ENCODE measurements at regions not wholly inside any gene's neighbourhood (a gene's known extent, or its start where the extent isn't known, plus 50 kb on each side); places are given as distances from the start of the nearest gene placed in this dataset.
"Not testable (repeated sequence)": the region's sequence is repeated elsewhere in the genome, so short reads cannot be mapped to it uniquely, and the experiment has no call there.

- no peak for DNase-seq (ENCODE audit: low read depth in 2 of 2)
These were observed 104.1 kb upstream of the BTN3A2 start for GRCh38 chr6:26260725-26261490.

GRCh38 chr6:26264547-26264946 lies 100.5 kb upstream of the BTN3A2 start:
- no peak for DNase-seq (ENCODE audit: low read depth in 2 of 2)

GRCh38 chr6:26267083-26267589 lies 97.9 kb upstream of the BTN3A2 start:
- no peak for DNase-seq (ENCODE audit: low read depth in 2 of 2)

- no peak for DNase-seq (ENCODE audit: low read depth in 2 of 2)
These were observed 96.2 kb upstream of the BTN3A2 start for GRCh38 chr6:26268659-26269402.

- DNase-seq (ENCODE audit: low read depth in 2 of 2) = no peak
These were observed 95.2 kb upstream of the BTN3A2 start for GRCh38 chr6:26269531-26270485.

GRCh38 chr6:26270486-26270861 lies 94.5 kb upstream of the BTN3A2 start:
- DNase-seq (ENCODE audit: low read depth in 2 of 2) = no peak

- DNase-seq (ENCODE audit: low read depth in 2 of 2) = peak; percentile 52 to 61
These were observed 93.9 kb upstream of the BTN3A2 start for GRCh38 chr6:26270903-26271667.

- DNase-seq (ENCODE audit: low read depth in 2 of 2) = no peak
These were observed 93.4 kb upstream of the BTN3A2 start for GRCh38 chr6:26271668-26272024.

- DNase-seq (ENCODE audit: low read depth in 2 of 2) = peak in 1 of 2 donors; percentile 39
These were observed 92.8 kb upstream of the BTN3A2 start for GRCh38 chr6:26272171-26272637.

GRCh38 chr6:26273673-26274588 lies 91.1 kb upstream of the BTN3A2 start:
- DNase-seq (ENCODE audit: low read depth in 2 of 2) = no peak

- no peak for DNase-seq (ENCODE audit: low read depth in 2 of 2)
These were observed 89.3 kb upstream of the BTN3A2 start for GRCh38 chr6:26275663-26276062.

GRCh38 chr6:26276841-26277648 lies 88.0 kb upstream of the BTN3A2 start:
- no peak for DNase-seq (ENCODE audit: low read depth in 2 of 2)

GRCh38 chr6:26278536-26278935 lies 86.5 kb upstream of the BTN3A2 start:
- no peak for DNase-seq (ENCODE audit: low read depth in 2 of 2)

- DNase-seq (ENCODE audit: low read depth in 2 of 2) = not testable (repeated sequence)
These were observed 85.6 kb upstream of the BTN3A2 start for GRCh38 chr6:26279371-26279770.

- no peak for DNase-seq (ENCODE audit: low read depth in 2 of 2)
These were observed 84.6 kb upstream of the BTN3A2 start for GRCh38 chr6:26280407-26280806.

GRCh38 chr6:26284537-26285142 lies 80.4 kb upstream of the BTN3A2 start:
- DNase-seq (ENCODE audit: low read depth in 2 of 2) = no peak

GRCh38 chr6:26285143-26286134 lies 79.6 kb upstream of the BTN3A2 start:
- DNase-seq (ENCODE audit: low read depth in 2 of 2) = peak; percentile 92 to 96
